Upper lobe of left lung (tissue), 4 donors: ENCODE measurements at regions not wholly inside any gene's neighbourhood (a gene's known extent, or its start where the extent isn't known, plus 50 kb on each side); places are given as distances from the start of the nearest gene placed in this dataset.

Experiments used
- CTCF ChIP-seq, 6 experiments: fragments of 450-650 bp in 4 of 6; fragments of 200-600 bp in 2 of 6; sonication (generic) in 2 of 6; IDR thresholded peaks; one replicate each; pipeline ENCODE4 v1.5.1; 2016 to 2019; ENCODE audit warnings: antibody characterized with exemption in 6 of 6
- POLR2AphosphoS5 ChIP-seq, 2 donors: sonication (generic); formaldehyde crosslinking; IDR thresholded peaks; one replicate each; pipeline ENCODE4 v1.5.1; 2017; ENCODE audit warnings: antibody characterized with exemption in 2 of 2

GRCh38 chr1:226479474-226479873 is 69.1 kb upstream of the STUM start:
- no peak for TF ChIP-seq CTCF (IDR thresholded peaks at IDR 0.05)
- no peak for TF ChIP-seq POLR2AphosphoS5 (IDR thresholded peaks at IDR 0.05)
